Loucy (cell line): ENCODE measurements at regions not wholly inside any gene's neighbourhood (a gene's known extent, or its start where the extent isn't known, plus 50 kb on each side); places are given as distances from the start of the nearest gene placed in this dataset.

Experiments
- EZH2phosphoT487 ChIP-seq: fragments of 200-600 bp; IDR thresholded peaks from 2 replicates; pipeline ENCODE4 v1.6.1; 2018; ENCODE audit warnings: antibody characterized with exemption, mild to moderate bottlenecking, moderate library complexity, borderline replicate concordance
- TF ChIP-seq, protein P1 (sequence below): fragments of 200-600 bp; sonication (generic); conservative IDR thresholded peaks from 2 replicates; pipeline ENCODE4 v1.5.1; 2014; ENCODE audit warnings: mild to moderate bottlenecking, antibody characterized with exemption, low read length

DNA sequence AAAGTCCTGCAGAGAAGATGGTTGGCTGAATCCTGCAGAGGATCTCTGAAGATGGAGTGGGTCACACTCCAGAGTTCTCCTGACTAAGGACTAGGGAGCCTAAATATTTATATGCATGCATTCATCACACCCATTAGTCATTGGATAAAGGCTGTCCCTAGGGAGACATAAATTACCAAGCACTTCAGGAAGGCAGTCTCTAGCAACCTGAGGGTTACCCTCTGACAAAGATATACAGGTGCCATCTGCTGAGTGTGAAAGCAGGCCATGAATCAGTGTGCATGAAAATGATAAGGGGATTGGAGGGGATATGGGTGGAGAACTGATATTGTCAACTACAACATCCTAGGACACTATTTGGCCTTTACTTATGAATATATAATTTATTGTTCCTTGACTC, 294.8 kb upstream of the DDX18 start:
- TF ChIP-seq, protein P1, sequence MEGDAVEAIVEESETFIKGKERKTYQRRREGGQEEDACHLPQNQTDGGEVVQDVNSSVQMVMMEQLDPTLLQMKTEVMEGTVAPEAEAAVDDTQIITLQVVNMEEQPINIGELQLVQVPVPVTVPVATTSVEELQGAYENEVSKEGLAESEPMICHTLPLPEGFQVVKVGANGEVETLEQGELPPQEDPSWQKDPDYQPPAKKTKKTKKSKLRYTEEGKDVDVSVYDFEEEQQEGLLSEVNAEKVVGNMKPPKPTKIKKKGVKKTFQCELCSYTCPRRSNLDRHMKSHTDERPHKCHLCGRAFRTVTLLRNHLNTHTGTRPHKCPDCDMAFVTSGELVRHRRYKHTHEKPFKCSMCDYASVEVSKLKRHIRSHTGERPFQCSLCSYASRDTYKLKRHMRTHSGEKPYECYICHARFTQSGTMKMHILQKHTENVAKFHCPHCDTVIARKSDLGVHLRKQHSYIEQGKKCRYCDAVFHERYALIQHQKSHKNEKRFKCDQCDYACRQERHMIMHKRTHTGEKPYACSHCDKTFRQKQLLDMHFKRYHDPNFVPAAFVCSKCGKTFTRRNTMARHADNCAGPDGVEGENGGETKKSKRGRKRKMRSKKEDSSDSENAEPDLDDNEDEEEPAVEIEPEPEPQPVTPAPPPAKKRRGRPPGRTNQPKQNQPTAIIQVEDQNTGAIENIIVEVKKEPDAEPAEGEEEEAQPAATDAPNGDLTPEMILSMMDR: no peak
- no peak for TF ChIP-seq EZH2phosphoT487
